ENCODE measurements at regions not wholly inside any gene's neighbourhood (a gene's known extent, or its start where the extent isn't known, plus 50 kb on each side); places are given as distances from the start of the nearest gene placed in this dataset.
"Not testable (repeated sequence)": the region's sequence is repeated elsewhere in the genome, so short reads cannot be mapped to it uniquely, and the experiment has no call there.

GRCh38 chr2:58387701-58388100, 146.6 kb upstream of the FANCL start:
- H3K4me1 ChIP-seq = no peaks in the 10 kb centered on the region
- no peak overlapping the region for H3K27ac ChIP-seq
- no peak for DNase-seq (ENCODE audit: low spot score in 2 of 2)
- H3K36me3 ChIP-seq = no peaks in the 10 kb centered on the region
- H3K4me3 ChIP-seq = no peak overlapping the region
- H3K27me3 ChIP-seq = no peaks in the 10 kb centered on the region
- TF ChIP-seq POLR2AphosphoS5 (IDR thresholded peaks at IDR 0.05) (no peak), EP300 (IDR thresholded peaks at IDR 0.05) (no peak), POLR2A (IDR thresholded peaks at IDR 0.05) (no peak), CTCF (IDR thresholded peaks at IDR 0.05) (no peak)
- H3K9me3 ChIP-seq = no peaks in the 10 kb centered on the region
- WGBS = 74% methylated on average over 1 of the region's 1 CpG

- H3K9me3 ChIP-seq; H3K27me3 ChIP-seq; H3K27ac ChIP-seq; H3K4me1 ChIP-seq; DNase-seq (ENCODE audit: low spot score in 2 of 2); H3K4me3 ChIP-seq; H3K36me3 ChIP-seq: not testable (repeated sequence)
- 70% methylated on average over 11 of the region's 14 CpGs for WGBS
Measured at GRCh38 chr2:58386904-58387303, 145.8 kb upstream of the FANCL start.

GRCh38 chr2:58378152-58378551, 137.0 kb upstream of the FANCL start:
- DNase-seq (ENCODE audit: low spot score in 2 of 2) = no peak
- Histone ChIP-seq H3K9me3 (no peaks in the 10 kb centered on the region), H3K27ac (no peak overlapping the region), H3K4me1 (no peaks in the 10 kb centered on the region), H3K27me3 (no peaks in the 10 kb centered on the region), H3K4me3 (no peak overlapping the region), H3K36me3 (no peaks in the 10 kb centered on the region)
- 83% methylated on average over 5 of the region's 5 CpGs for WGBS
- TF ChIP-seq POLR2AphosphoS5 (IDR thresholded peaks at IDR 0.05) = no peak
- no peak for TF ChIP-seq CTCF (IDR thresholded peaks at IDR 0.05)
- TF ChIP-seq POLR2A (IDR thresholded peaks at IDR 0.05) = no peak
- TF ChIP-seq EP300 (IDR thresholded peaks at IDR 0.05) = no peak

- Histone ChIP-seq H3K36me3 (no peaks in the 10 kb centered on the region), H3K9me3 (no peaks in the 10 kb centered on the region)
- WGBS = 81% methylated on average over 1 of the region's 1 CpG
Measured at GRCh38 chr2:58377181-58377580, 136.1 kb upstream of the FANCL start.

GRCh38 chr2:58376592-58376991, 135.5 kb upstream of the FANCL start:
- H3K4me3 ChIP-seq = no peak overlapping the region
- no peaks in the 10 kb centered on the region for H3K9me3 ChIP-seq
- TF ChIP-seq EP300 (IDR thresholded peaks at IDR 0.05) = no peak
- TF ChIP-seq CTCF (IDR thresholded peaks at IDR 0.05) = no peak
- TF ChIP-seq POLR2AphosphoS5 (IDR thresholded peaks at IDR 0.05) = no peak
- no peak for TF ChIP-seq POLR2A (IDR thresholded peaks at IDR 0.05)
- no peaks in the 10 kb centered on the region for H3K27me3 ChIP-seq
- H3K36me3 ChIP-seq = no peaks in the 10 kb centered on the region
- DNase-seq (ENCODE audit: low spot score in 2 of 2) = no peak
- WGBS = 89% methylated on average over 1 of the region's 1 CpG
- H3K27ac ChIP-seq = no peak overlapping the region
- H3K4me1 ChIP-seq = no peaks in the 10 kb centered on the region

More at GRCh38 chr2:58377181-58377580, 136.1 kb upstream of the FANCL start:
- DNase-seq (ENCODE audit: low spot score in 2 of 2) = no peak
- Histone ChIP-seq H3K4me1 (no peaks in the 10 kb centered on the region), H3K27me3 (no peaks in the 10 kb centered on the region), H3K27ac (no peak overlapping the region), H3K4me3 (no peak overlapping the region)
- no peak for TF ChIP-seq CTCF (IDR thresholded peaks at IDR 0.05)
- TF ChIP-seq POLR2AphosphoS5 (IDR thresholded peaks at IDR 0.05) = no peak
- no peak for TF ChIP-seq POLR2A (IDR thresholded peaks at IDR 0.05)
- no peak for TF ChIP-seq EP300 (IDR thresholded peaks at IDR 0.05)

GRCh38 chr2:58369594-58369993, 128.5 kb upstream of the FANCL start:
- no peaks in the 10 kb centered on the region for H3K27me3 ChIP-seq
- no peaks in the 10 kb centered on the region for H3K9me3 ChIP-seq
- no peaks in the 10 kb centered on the region for H3K36me3 ChIP-seq
- TF ChIP-seq CTCF (IDR thresholded peaks at IDR 0.05) = no peak
- H3K4me3 ChIP-seq = no peak overlapping the region
- no peak for DNase-seq (ENCODE audit: low spot score in 2 of 2)
- no peaks in the 10 kb centered on the region for H3K4me1 ChIP-seq
- 86% methylated on average over 2 of the region's 2 CpGs for WGBS
- H3K27ac ChIP-seq = no peak overlapping the region
